ENCODE measurements at regions not wholly inside any gene's neighbourhood (a gene's known extent, or its start where the extent isn't known, plus 50 kb on each side); places are given as distances from the start of the nearest gene placed in this dataset.

DNA sequence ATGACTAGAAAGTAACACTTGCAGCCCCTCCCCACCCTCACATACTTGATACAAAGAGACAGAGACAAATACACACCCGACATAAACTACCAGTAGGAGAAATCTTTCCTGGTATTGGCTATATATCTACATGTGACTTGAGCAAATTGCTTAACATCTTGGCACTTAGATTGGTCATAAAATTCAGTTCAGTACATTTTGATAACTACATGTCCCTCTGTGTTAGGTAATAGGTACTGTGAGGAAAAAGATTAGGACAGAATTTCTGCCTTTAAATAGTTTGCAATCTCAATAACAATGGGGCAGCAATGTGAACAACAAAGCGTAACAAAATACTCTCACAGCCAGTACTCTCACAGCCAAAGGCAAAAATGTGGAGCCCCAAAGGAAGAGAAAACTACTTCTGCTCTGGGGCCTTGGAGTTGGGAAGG lies 670.0 kb upstream of the ACVR2A start:
- TF ChIP-seq EZH2 (IDR thresholded peaks at IDR 0.05; ENCODE audit: borderline replicate concordance, insufficient read depth, low read depth, low read length, poor library complexity, severe bottlenecking) = no peak
- TF ChIP-seq, protein P1, sequence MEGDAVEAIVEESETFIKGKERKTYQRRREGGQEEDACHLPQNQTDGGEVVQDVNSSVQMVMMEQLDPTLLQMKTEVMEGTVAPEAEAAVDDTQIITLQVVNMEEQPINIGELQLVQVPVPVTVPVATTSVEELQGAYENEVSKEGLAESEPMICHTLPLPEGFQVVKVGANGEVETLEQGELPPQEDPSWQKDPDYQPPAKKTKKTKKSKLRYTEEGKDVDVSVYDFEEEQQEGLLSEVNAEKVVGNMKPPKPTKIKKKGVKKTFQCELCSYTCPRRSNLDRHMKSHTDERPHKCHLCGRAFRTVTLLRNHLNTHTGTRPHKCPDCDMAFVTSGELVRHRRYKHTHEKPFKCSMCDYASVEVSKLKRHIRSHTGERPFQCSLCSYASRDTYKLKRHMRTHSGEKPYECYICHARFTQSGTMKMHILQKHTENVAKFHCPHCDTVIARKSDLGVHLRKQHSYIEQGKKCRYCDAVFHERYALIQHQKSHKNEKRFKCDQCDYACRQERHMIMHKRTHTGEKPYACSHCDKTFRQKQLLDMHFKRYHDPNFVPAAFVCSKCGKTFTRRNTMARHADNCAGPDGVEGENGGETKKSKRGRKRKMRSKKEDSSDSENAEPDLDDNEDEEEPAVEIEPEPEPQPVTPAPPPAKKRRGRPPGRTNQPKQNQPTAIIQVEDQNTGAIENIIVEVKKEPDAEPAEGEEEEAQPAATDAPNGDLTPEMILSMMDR (IDR thresholded peaks at IDR 0.05) = no peak
